GM12874 (cell line): ENCODE measurements at regions not wholly inside any gene's neighbourhood (a gene's known extent, or its start where the extent isn't known, plus 50 kb on each side); places are given as distances from the start of the nearest gene placed in this dataset.

Experiments
- TF ChIP-seq, protein P1 (sequence below): IDR thresholded peaks from 2 replicates; pipeline ENCODE4 v1.5.1; 2011; ENCODE audit warnings: low read depth, mild to moderate bottlenecking, control low read depth, low read length, moderate library complexity; ENCODE audit not compliant: insufficient read depth

DNA sequence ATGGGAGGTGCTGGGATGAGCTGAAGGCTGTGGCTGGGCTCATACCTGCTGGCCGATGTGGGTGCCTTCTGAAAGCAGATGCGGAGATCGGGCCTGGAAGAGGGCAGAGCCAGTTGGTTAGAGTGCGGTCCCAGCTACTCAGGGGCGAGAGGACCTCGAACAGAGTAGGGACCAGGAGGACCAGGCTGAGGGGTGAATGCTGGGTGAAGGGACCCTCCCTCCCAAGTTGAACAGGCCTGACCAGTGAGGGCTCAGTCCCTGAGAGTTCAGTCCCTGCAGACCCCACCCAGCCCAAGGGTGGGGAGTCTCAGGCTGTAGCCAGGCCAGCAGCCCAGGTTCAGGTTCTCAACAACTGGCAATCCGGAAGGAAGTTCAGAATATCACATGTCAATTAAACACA is 232.8 kb upstream of the HS6ST1 start:
- TF ChIP-seq, protein P1, sequence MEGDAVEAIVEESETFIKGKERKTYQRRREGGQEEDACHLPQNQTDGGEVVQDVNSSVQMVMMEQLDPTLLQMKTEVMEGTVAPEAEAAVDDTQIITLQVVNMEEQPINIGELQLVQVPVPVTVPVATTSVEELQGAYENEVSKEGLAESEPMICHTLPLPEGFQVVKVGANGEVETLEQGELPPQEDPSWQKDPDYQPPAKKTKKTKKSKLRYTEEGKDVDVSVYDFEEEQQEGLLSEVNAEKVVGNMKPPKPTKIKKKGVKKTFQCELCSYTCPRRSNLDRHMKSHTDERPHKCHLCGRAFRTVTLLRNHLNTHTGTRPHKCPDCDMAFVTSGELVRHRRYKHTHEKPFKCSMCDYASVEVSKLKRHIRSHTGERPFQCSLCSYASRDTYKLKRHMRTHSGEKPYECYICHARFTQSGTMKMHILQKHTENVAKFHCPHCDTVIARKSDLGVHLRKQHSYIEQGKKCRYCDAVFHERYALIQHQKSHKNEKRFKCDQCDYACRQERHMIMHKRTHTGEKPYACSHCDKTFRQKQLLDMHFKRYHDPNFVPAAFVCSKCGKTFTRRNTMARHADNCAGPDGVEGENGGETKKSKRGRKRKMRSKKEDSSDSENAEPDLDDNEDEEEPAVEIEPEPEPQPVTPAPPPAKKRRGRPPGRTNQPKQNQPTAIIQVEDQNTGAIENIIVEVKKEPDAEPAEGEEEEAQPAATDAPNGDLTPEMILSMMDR = no peak

GRCh38 chr2:128552141-128552805 is 233.6 kb upstream of the HS6ST1 start:
- TF ChIP-seq, protein P1 = no peak

GRCh38 chr2:128552806-128553551 is 234.3 kb upstream of the HS6ST1 start:
- TF ChIP-seq, protein P1 = no peak

DNA sequence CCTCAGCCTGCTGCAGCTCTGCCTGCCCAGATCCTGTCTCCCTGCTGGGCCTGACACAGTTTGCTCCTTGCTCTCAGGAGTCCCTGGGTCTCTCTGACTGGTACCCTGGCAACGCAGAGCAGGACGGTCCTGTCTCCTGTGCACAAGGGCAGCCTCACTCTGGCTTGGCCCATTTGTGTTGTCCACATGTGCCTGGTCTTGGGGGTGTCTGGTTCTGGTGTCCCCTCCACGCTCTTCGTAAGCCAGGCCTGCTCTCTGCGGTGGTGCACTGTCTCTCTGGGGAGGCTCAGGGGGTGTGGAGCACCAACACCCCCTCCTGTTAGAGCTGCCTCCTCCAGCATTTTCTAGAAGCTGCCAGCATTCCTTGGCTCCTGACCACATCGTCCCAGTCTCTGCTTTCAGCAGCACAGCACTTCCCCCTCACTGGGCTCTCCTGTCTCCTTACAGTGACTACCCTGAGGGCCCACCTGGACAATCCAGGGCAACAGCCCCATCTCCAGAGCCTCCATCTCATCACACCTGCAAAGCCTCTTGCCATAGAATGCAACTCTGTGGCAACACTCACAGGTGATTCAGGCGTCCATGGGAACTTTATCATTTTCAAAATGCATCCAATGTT is 235.6 kb upstream of the HS6ST1 start:
- TF ChIP-seq, protein P1 = no peak

DNA sequence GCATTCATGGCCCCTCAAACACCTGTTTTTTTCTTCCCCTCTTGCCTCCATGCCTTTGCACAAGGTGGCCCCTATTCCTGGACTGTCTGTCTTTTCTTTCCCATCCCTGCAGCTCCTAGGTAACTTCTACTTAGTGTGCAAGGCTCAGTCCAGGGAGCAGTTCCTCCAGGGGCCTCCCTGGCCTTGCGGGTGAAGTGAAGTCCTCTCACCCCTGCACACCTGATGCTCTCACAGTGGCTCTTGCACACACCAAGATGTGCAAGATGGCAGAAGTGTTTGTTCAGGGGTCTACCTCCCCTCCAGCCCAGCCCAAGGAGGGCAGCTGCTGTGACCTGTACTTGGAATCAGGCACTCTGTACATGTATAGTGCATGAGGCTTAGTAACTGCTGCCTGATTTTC is 236.8 kb upstream of the HS6ST1 start:
- TF ChIP-seq, protein P1 = no peak

GRCh38 chr2:128556089-128556488 is 237.4 kb upstream of the HS6ST1 start:
- TF ChIP-seq, protein P1 = no peak

DNA sequence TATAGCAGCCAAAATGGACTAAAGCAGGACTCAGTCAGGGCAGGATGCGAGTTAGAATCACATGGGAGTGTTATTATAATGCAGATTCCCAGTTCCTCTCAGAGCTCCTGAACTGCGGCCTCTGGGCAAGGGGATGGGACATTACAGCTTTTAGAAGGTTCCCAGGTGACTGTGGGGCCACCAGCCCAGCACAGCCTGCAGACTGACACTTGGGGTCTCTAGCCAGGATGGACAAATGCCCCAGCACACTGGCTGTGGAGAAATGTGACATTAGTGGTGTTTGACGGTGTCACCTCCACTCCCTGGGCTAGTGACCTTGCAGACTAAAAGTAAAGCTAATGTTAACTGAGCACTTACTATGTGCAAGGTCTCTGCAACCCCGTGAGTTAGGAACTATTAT is 238.0 kb upstream of the HS6ST1 start:
- TF ChIP-seq, protein P1 = no peak
